Fibroblast of lung (primary cell): ENCODE measurements at regions not wholly inside any gene's neighbourhood (a gene's known extent, or its start where the extent isn't known, plus 50 kb on each side); places are given as distances from the start of the nearest gene placed in this dataset.
"Not testable (repeated sequence)": the region's sequence is repeated elsewhere in the genome, so short reads cannot be mapped to it uniquely, and the experiment has no call there.

Source experiments
- DNase-seq, 2 donors: peaks; one replicate each; pipeline versions ENCODE4 v3.0.0 to v3.0.0-alpha.2; 2010; ENCODE audit warnings: low read depth in 2 of 2
- H2AFZ ChIP-seq: 2 replicates; pipeline ENCODE4 v1.5.1; 2012; ENCODE audit warnings: low read length, control low read depth, inconsistent platforms
- H3K27ac ChIP-seq: 2 replicates; pipeline ENCODE4 v1.5.1; 2011; ENCODE audit warnings: low read length, control low read depth; ENCODE audit not compliant: insufficient read depth
- H3K27me3 ChIP-seq: 2 replicates; pipeline ENCODE4 v1.5.1; 2011; ENCODE audit warnings: mild to moderate bottlenecking, low read length; ENCODE audit not compliant: control insufficient read depth, insufficient read depth
- H3K36me3 ChIP-seq: 2 replicates; pipeline ENCODE4 v1.5.1; 2011; ENCODE audit warnings: low read length; ENCODE audit not compliant: control insufficient read depth, insufficient read depth
- H3K4me1 ChIP-seq: 2 replicates; pipeline ENCODE4 v1.5.1; 2011; ENCODE audit warnings: low read length; ENCODE audit not compliant: control insufficient read depth, insufficient read depth; ENCODE audit errors: extremely low read depth
- H3K4me2 ChIP-seq: 2 replicates; pipeline ENCODE4 v1.5.1; 2011; ENCODE audit warnings: low read length, control low read depth; ENCODE audit not compliant: insufficient read depth; ENCODE audit errors: extremely low read depth
- H3K4me3 ChIP-seq, 4 experiments: fragments of 200-600 bp in 1 of 4; sonication (generic) in 1 of 4; replicated peaks in 1 of 4; 2 replicates each; pipeline ENCODE4 v1.5.1; 2011 to 2016; ENCODE audit warnings: low read length in 4 of 4, low read depth in 3 of 4, mild to moderate bottlenecking in 3 of 4, control low read depth in 2 of 4, inconsistent platforms in 1 of 4, mixed read lengths in 1 of 4; ENCODE audit not compliant: insufficient read depth in 1 of 4; ENCODE audit errors: control extremely low read depth in 1 of 4
- H3K79me2 ChIP-seq: 2 replicates; pipeline ENCODE4 v1.5.1; 2012; ENCODE audit warnings: mild to moderate bottlenecking, low read length, inconsistent platforms; ENCODE audit not compliant: control insufficient read depth, insufficient read depth
- H3K9ac ChIP-seq: 2 replicates; pipeline ENCODE4 v1.5.1; 2011; ENCODE audit warnings: mild to moderate bottlenecking, low read length, control low read depth; ENCODE audit not compliant: insufficient read depth
- H3K9me3 ChIP-seq: 2 replicates; pipeline ENCODE4 v1.5.1; 2012; ENCODE audit warnings: low read depth, low read length; ENCODE audit not compliant: control insufficient read depth, insufficient read depth
- H4K20me1 ChIP-seq: 2 replicates; pipeline ENCODE4 v1.5.1; 2011; ENCODE audit warnings: low read length; ENCODE audit not compliant: control insufficient read depth, insufficient read depth; ENCODE audit errors: extremely low read depth
- EZH2 ChIP-seq: IDR thresholded peaks from 2 replicates; pipeline ENCODE4 v1.5.1; 2012; ENCODE audit warnings: low read length, control low read depth, mild to moderate bottlenecking; ENCODE audit errors: missing control alignments
- TF ChIP-seq, protein P1 (sequence below), 2 donors: IDR thresholded peaks in 1 of 2; conservative IDR thresholded peaks in 1 of 2; 1 replicate in 1 of 2; 2 replicates in 1 of 2; pipeline ENCODE4 v1.5.1; 2011 to 2012; ENCODE audit warnings: low read length in 2 of 2, control low read depth in 1 of 2, inconsistent platforms in 1 of 2, low read depth in 1 of 2, mild to moderate bottlenecking in 1 of 2

DNA sequence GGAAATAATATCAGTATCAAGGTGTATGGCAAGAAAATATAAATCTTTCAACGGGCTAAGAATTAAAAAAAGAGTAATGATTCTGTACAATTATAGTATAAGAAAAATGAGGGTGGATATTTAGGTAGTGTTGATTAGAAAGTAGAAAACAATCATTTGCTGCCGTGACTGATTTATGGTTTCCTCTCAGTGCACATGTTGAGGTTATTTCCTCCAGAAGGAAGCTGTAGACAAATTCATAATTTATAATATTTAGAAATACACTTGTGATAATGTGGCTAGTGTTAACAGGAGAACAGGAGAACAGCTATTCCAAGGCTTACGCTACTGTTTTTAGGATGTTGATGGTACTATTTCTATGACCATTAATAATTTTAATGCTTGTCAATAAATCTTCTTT is 153.4 kb downstream of the GOLGA6L6 start:
- not testable (repeated sequence) for H3K27me3 ChIP-seq, H4K20me1 ChIP-seq, DNase-seq, H3K9ac ChIP-seq, H3K27ac ChIP-seq, H2AFZ ChIP-seq, H3K4me1 ChIP-seq, H3K79me2 ChIP-seq, H3K4me2 ChIP-seq, H3K9me3 ChIP-seq, H3K36me3 ChIP-seq, H3K4me3 ChIP-seq

DNA sequence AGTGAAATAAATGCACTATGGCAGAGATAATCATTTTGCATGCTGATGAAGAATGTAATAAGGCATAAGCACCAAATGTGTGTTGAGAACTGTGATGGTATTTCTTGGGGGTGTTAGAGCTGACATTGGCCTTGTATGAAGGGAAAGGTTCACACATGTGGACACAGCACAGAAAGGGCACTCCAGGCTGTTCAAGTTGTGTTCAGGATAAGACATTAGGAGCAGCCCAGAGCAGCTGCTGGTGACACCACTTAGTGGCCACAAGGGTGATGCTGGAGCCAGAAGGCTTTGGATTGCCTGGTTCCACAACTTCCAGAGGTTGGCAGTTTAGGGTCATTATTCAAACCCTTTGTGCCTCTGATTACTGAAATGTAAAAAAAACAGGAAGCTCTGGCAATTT is 155.4 kb downstream of the GOLGA6L6 start:
- no peak for TF ChIP-seq EZH2
- TF ChIP-seq, protein P1, sequence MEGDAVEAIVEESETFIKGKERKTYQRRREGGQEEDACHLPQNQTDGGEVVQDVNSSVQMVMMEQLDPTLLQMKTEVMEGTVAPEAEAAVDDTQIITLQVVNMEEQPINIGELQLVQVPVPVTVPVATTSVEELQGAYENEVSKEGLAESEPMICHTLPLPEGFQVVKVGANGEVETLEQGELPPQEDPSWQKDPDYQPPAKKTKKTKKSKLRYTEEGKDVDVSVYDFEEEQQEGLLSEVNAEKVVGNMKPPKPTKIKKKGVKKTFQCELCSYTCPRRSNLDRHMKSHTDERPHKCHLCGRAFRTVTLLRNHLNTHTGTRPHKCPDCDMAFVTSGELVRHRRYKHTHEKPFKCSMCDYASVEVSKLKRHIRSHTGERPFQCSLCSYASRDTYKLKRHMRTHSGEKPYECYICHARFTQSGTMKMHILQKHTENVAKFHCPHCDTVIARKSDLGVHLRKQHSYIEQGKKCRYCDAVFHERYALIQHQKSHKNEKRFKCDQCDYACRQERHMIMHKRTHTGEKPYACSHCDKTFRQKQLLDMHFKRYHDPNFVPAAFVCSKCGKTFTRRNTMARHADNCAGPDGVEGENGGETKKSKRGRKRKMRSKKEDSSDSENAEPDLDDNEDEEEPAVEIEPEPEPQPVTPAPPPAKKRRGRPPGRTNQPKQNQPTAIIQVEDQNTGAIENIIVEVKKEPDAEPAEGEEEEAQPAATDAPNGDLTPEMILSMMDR (conservative IDR thresholded peaks at IDR 0.05 in 1 of 2, IDR thresholded peaks at IDR 0.05 in 1 of 2; ENCODE audit: low read depth in 1 of 2, low read length in 2 of 2): no peak
- H3K9ac ChIP-seq: no peak overlapping the region
- H3K79me2 ChIP-seq: no peaks in the 10 kb centered on the region
- no peaks in the 10 kb centered on the region for H3K27me3 ChIP-seq
- H3K4me1 ChIP-seq: no peaks in the 10 kb centered on the region
- no peak overlapping the region for H2AFZ ChIP-seq
- no peak overlapping the region for H3K4me2 ChIP-seq
- no peaks in the 10 kb centered on the region for H4K20me1 ChIP-seq
- DNase-seq: no peak
- H3K9me3 ChIP-seq: no peaks in the 10 kb centered on the region
- H3K36me3 ChIP-seq: no peaks in the 10 kb centered on the region
- H3K27ac ChIP-seq: no peak overlapping the region
- no peak overlapping the region for H3K4me3 ChIP-seq

DNA sequence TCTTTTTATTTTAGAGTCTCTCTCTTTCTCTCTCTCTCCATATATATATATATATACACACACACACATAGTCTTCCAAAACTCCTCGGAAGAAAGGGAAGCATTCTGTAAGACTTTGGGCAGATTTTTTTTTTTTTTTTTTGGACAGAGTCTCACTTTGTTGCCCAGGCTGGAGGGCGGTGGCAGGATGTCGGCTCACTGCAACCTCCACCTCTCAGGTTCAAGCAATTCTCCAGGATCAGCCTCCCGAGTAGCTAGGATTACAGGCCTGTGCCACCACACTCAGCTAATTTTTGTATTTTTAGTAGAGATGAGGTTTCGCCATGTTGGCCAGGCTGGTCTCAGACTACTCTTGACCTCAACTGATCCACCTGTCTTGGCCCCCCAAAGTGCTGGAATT is 161.4 kb downstream of the GOLGA6L6 start:
- H3K36me3 ChIP-seq, H3K9ac ChIP-seq, H3K27me3 ChIP-seq, DNase-seq, H3K27ac ChIP-seq, H2AFZ ChIP-seq, H3K9me3 ChIP-seq, H4K20me1 ChIP-seq, H3K79me2 ChIP-seq, H3K4me2 ChIP-seq, H3K4me3 ChIP-seq, H3K4me1 ChIP-seq: not testable (repeated sequence)

DNA sequence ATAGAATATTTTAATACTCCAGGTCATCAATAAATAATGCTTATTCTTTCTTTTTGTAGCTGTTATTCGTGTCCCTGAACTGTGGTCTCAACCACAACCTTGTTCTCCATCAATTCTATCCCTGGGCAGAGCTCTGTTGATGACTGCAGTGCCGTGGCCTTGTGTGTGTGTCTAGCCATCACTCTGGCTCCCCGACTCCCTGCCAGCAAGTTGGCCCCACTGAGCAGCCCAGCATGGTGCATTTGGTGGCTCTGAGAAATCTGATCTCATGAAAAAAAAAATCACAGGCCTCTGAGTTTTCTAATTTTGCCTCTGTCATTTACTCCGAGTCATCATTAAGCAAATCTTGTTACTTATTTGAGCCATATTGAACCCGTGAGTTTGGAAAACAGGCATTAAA is 164.7 kb downstream of the GOLGA6L6 start:
- Histone ChIP-seq H3K9me3 (peaks cover 2% of the 10 kb centered on the region), H3K9ac (no peak overlapping the region), H3K36me3 (no peaks in the 10 kb centered on the region), H3K4me1 (no peaks in the 10 kb centered on the region), H2AFZ (no peak overlapping the region), H3K27me3 (no peaks in the 10 kb centered on the region), H3K79me2 (no peaks in the 10 kb centered on the region), H3K27ac (no peak overlapping the region), H3K4me2 (no peak overlapping the region), H3K4me3 (no peak overlapping the region), H4K20me1 (no peaks in the 10 kb centered on the region)
- DNase-seq: no peak
- TF ChIP-seq, protein P1 (conservative IDR thresholded peaks at IDR 0.05 in 1 of 2, IDR thresholded peaks at IDR 0.05 in 1 of 2; ENCODE audit: low read depth in 1 of 2, low read length in 2 of 2): no peak
- TF ChIP-seq EZH2: no peak

DNA sequence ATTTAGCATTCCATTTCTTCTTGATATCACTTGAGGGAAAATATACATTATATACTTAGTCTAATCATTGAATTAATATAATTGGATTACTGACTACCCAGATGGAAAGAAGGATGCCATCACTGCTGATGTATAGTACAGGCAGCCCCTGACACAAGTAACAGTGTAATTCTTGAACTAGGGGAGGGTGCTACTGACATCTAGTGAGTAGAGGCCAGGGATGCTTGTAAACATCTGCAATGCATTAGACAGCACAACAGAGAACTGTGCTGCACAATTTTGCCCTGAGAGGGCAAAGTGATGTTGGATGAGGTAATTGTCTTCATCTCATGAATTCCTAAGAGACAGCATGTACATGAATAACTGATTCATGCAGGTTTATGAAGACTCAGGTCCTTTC is 169.2 kb downstream of the GOLGA6L6 start:
- H3K27me3 ChIP-seq, H3K36me3 ChIP-seq, H3K27ac ChIP-seq, H3K9me3 ChIP-seq, DNase-seq, H2AFZ ChIP-seq, H4K20me1 ChIP-seq, H3K4me3 ChIP-seq, H3K9ac ChIP-seq, H3K79me2 ChIP-seq, H3K4me1 ChIP-seq, H3K4me2 ChIP-seq: not testable (repeated sequence)
